GM12872 (cell line): ENCODE measurements at regions not wholly inside any gene's neighbourhood (a gene's known extent, or its start where the extent isn't known, plus 50 kb on each side); places are given as distances from the start of the nearest gene placed in this dataset.

ENCODE experiments used
- CTCF ChIP-seq: IDR thresholded peaks from 3 replicates; pipeline ENCODE4 v1.5.1; 2011; ENCODE audit warnings: low read depth, mild to moderate bottlenecking, low read length, moderate library complexity; ENCODE audit not compliant: insufficient read depth

- TF ChIP-seq CTCF: no peak
Measured at GRCh38 chr7:115409682-115410433, 488.0 kb downstream of the MDFIC start.

GRCh38 chr7:115406219-115406618, 484.3 kb downstream of the MDFIC start:
- no peak for TF ChIP-seq CTCF

- TF ChIP-seq CTCF: no peak
Measured at GRCh38 chr7:115387137-115387536, 465.2 kb downstream of the MDFIC start.

GRCh38 chr7:115379321-115379720, 457.4 kb downstream of the MDFIC start:
- no peak for TF ChIP-seq CTCF

- TF ChIP-seq CTCF: no peak
Measured at GRCh38 chr7:115368998-115369397, 447.1 kb downstream of the MDFIC start.

GRCh38 chr7:115363916-115364315, 442.0 kb downstream of the MDFIC start:
- TF ChIP-seq CTCF: no peak

GRCh38 chr7:115359955-115360354, 438.1 kb downstream of the MDFIC start:
- TF ChIP-seq CTCF: no peak
